H9 (cell line): ENCODE measurements at regions not wholly inside any gene's neighbourhood (a gene's known extent, or its start where the extent isn't known, plus 50 kb on each side); places are given as distances from the start of the nearest gene placed in this dataset.

Source experiments
- DNase-seq: peaks from one replicate; pipeline ENCODE4 v3.0.0-alpha.2; 2017
- H2AFZ ChIP-seq: one replicate; pipeline ENCODE4 v1.6.1; 2013; ENCODE audit warnings: mild to moderate bottlenecking, low read length, control low read depth, moderate library complexity
- H2AK5ac ChIP-seq: 2 replicates; pipeline ENCODE4 v1.6.1; 2013; ENCODE audit warnings: low read length, control low read depth, mixed read lengths; ENCODE audit not compliant: insufficient read length
- H2BK120ac ChIP-seq: one replicate; pipeline ENCODE4 v1.6.1; 2013; ENCODE audit warnings: low read depth, mild to moderate bottlenecking, low read length, control low read depth, inconsistent platforms; ENCODE audit not compliant: poor library complexity, severe bottlenecking
- H2BK12ac ChIP-seq: 2 replicates; pipeline ENCODE4 v1.6.1; 2013; ENCODE audit warnings: low read length, control low read depth, mixed read lengths, low read depth; ENCODE audit not compliant: insufficient read length
- H2BK15ac ChIP-seq: 2 replicates; pipeline ENCODE4 v1.6.1; 2013; ENCODE audit warnings: low read depth, low read length, control low read depth
- H2BK20ac ChIP-seq: one replicate; pipeline ENCODE4 v1.6.1; 2013; ENCODE audit warnings: low read depth, mild to moderate bottlenecking, low read length, control low read depth, inconsistent platforms; ENCODE audit not compliant: poor library complexity, severe bottlenecking
- H2BK5ac ChIP-seq: 2 replicates; pipeline ENCODE4 v1.6.1; 2013; ENCODE audit warnings: low read length, control low read depth, mixed read lengths; ENCODE audit not compliant: insufficient read length
- H3K14ac ChIP-seq: 2 replicates; pipeline ENCODE4 v1.6.1; 2013; ENCODE audit warnings: low read length, control low read depth; ENCODE audit not compliant: insufficient read depth
- H3K18ac ChIP-seq: 2 replicates; pipeline ENCODE4 v1.6.1; 2013; ENCODE audit warnings: low read depth, mild to moderate bottlenecking, mixed read lengths, low read length, control low read depth; ENCODE audit not compliant: insufficient read length
- H3K23ac ChIP-seq: 2 replicates; pipeline ENCODE4 v1.6.1; 2013; ENCODE audit warnings: low read length, control low read depth, mixed read lengths, low read depth; ENCODE audit not compliant: insufficient read length
- H3K23me2 ChIP-seq: 2 replicates; pipeline ENCODE4 v1.6.1; 2013; ENCODE audit warnings: low read depth, mild to moderate bottlenecking, mixed read lengths, low read length, control low read depth; ENCODE audit not compliant: insufficient read length, poor library complexity, severe bottlenecking
- H3K27ac ChIP-seq: 2 replicates; pipeline ENCODE4 v1.5.1; 2013; ENCODE audit warnings: low read length, control low read depth, mixed read lengths, low read depth; ENCODE audit not compliant: insufficient read length
- H3K27me3 ChIP-seq: 2 replicates; pipeline ENCODE4 v1.6.1; 2013; ENCODE audit warnings: low read length, control low read depth, inconsistent platforms; ENCODE audit not compliant: insufficient read depth
- H3K4ac ChIP-seq: 2 replicates; pipeline ENCODE4 v1.6.1; 2013; ENCODE audit warnings: low read depth, mild to moderate bottlenecking, control low read depth, inconsistent platforms, low read length, moderate library complexity
- H3K4me1 ChIP-seq: 2 replicates; pipeline ENCODE4 v1.6.1; 2013; ENCODE audit warnings: low read length, control low read depth, inconsistent platforms; ENCODE audit not compliant: insufficient read depth
- H3K4me2 ChIP-seq: 2 replicates; pipeline ENCODE4 v1.6.1; 2013; ENCODE audit warnings: low read length, control low read depth, mixed read lengths; ENCODE audit not compliant: insufficient read length, insufficient read depth
- H3K56ac ChIP-seq: 2 replicates; pipeline ENCODE4 v1.6.1; 2013; ENCODE audit warnings: low read depth, mild to moderate bottlenecking, mixed read lengths, low read length, control low read depth; ENCODE audit not compliant: insufficient read length
- H3K79me1 ChIP-seq: 2 replicates; pipeline ENCODE4 v1.6.1; 2013; ENCODE audit warnings: low read depth, mild to moderate bottlenecking, moderate library complexity, low read length, control low read depth, inconsistent platforms; ENCODE audit not compliant: insufficient read depth, poor library complexity, severe bottlenecking
- H3K79me2 ChIP-seq: 2 replicates; pipeline ENCODE4 v1.6.1; 2013; ENCODE audit warnings: low read length, control low read depth, inconsistent platforms; ENCODE audit not compliant: insufficient read depth
- H3K9ac ChIP-seq: 2 replicates; pipeline ENCODE4 v1.6.1; 2013; ENCODE audit warnings: low read length, control low read depth, mixed read lengths; ENCODE audit not compliant: insufficient read length; ENCODE audit errors: extremely low read depth
- H3K9me3 ChIP-seq: one replicate; pipeline ENCODE4 v1.6.1; 2013; ENCODE audit warnings: low read depth, low read length, inconsistent platforms; ENCODE audit not compliant: control insufficient read depth
- H3T11ph ChIP-seq: one replicate; pipeline ENCODE4 v1.6.1; 2013; ENCODE audit warnings: mild to moderate bottlenecking, low read length, control low read depth, inconsistent platforms
- H4K20me1 ChIP-seq: one replicate; pipeline ENCODE4 v1.6.1; 2013; ENCODE audit not compliant: control insufficient read depth, insufficient read length, insufficient read depth
- H4K5ac ChIP-seq: 2 replicates; pipeline ENCODE4 v1.6.1; 2013; ENCODE audit warnings: low read depth, mild to moderate bottlenecking, mixed read lengths, low read length, control low read depth; ENCODE audit not compliant: insufficient read length
- H4K8ac ChIP-seq: replicated peaks from 2 replicates; pipeline ENCODE4 v1.6.1; 2013; ENCODE audit warnings: low read length, control low read depth, mixed read lengths, low read depth; ENCODE audit not compliant: insufficient read length
- H4K91ac ChIP-seq: 2 replicates; pipeline ENCODE4 v1.6.1; 2013; ENCODE audit warnings: low read depth, mild to moderate bottlenecking, moderate library complexity, mixed read lengths, low read length, control low read depth; ENCODE audit not compliant: insufficient read length
- H3K27ac Mint-ChIP-seq, 3 experiments: 2 replicates in 2 of 3; 3 replicates in 1 of 3; pipeline ENCODE4 v1.8.0; 2020 to 2021; ENCODE audit warnings: mixed read lengths in 3 of 3, mild to moderate bottlenecking in 1 of 3, moderate library complexity in 1 of 3
- H3K27me3 Mint-ChIP-seq: 2 replicates; pipeline ENCODE4 v1.8.0; 2021; ENCODE audit warnings: low read depth, mild to moderate bottlenecking, moderate library complexity, mixed read lengths
- H3K36me3 Mint-ChIP-seq, 3 experiments: 2 replicates in 2 of 3; 3 replicates in 1 of 3; pipeline ENCODE4 v1.8.0; 2020 to 2021; ENCODE audit warnings: low read depth in 3 of 3, mixed read lengths in 3 of 3; ENCODE audit not compliant: insufficient read depth in 1 of 3
- H3K4me1 Mint-ChIP-seq, 2 experiments: 2 replicates each; pipeline ENCODE4 v1.8.0; 2020; ENCODE audit warnings: mixed read lengths in 2 of 2
- H3K4me3 Mint-ChIP-seq, 2 experiments: 2 replicates in 1 of 2; 3 replicates in 1 of 2; pipeline ENCODE4 v1.8.0; 2020 to 2021; ENCODE audit warnings: mild to moderate bottlenecking in 2 of 2, mixed read lengths in 2 of 2, moderate library complexity in 1 of 2
- H3K9me3 Mint-ChIP-seq, 2 experiments: 2 replicates in 1 of 2; 3 replicates in 1 of 2; pipeline ENCODE4 v1.8.0; 2020; ENCODE audit warnings: mild to moderate bottlenecking in 2 of 2, mixed read lengths in 2 of 2, moderate library complexity in 1 of 2
- WGBS: extraction: QIAGEN DNeasy Blood & Tissue Kit; methylation state at CpG from one replicate; pipeline ENCODE4 v1.1.7; 2013; ENCODE audit warnings: missing lambda C conversion rate, low lambda C conversion rate, mixed read lengths; ENCODE audit not compliant: insufficient read length; ENCODE audit errors: extremely low coverage; 5-methylcytosine and 5-hydroxymethylcytosine counted together
- TF ChIP-seq, protein P1 (sequence below): fragments of 200-600 bp; sonication (generic); conservative IDR thresholded peaks from 3 replicates; pipeline ENCODE4 v1.8.0; 2021; ENCODE audit warnings: antibody characterized with exemption, mild to moderate bottlenecking

DNA sequence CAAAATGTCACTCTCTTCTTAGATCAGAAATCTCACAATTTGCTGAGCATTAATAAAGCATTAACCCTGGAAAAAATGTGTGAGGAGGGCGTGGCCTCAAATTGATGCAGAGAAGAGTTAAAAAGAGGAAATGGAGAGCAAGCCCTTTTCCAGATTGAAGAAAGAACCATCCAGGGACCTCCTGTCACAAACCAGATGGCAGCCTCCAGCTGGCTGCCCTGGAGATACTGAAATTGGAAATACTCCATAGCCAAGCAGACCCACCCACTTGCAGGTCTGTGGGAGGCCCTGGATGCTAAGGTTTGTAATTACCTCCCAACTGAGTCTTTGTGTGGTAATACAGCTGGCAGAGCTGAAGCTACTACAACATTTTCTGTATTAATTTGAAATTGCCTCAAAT, 214.9 kb downstream of the IL20RB start:
- Histone ChIP-seq H3K56ac (no peak overlapping the region), H3K23ac (no peak overlapping the region), H3K27me3 (no peaks in the 10 kb centered on the region), H3K18ac (no peak overlapping the region), H2BK15ac (no peak overlapping the region), H4K8ac (no peak overlapping the region), H2AK5ac (no peak overlapping the region), H3K9ac (no peak overlapping the region), H3K79me2 (no peaks in the 10 kb centered on the region), H2BK20ac (no peak overlapping the region), H4K5ac (no peak overlapping the region), H2BK5ac (no peak overlapping the region), H3K23me2 (no peaks in the 10 kb centered on the region), H2AFZ (no peak overlapping the region), H3K27ac (no peak overlapping the region), H4K91ac (no peak overlapping the region), H3K4me2 (no peak overlapping the region), H3K9me3 (no peaks in the 10 kb centered on the region), H2BK120ac (no peak overlapping the region), H2BK12ac (no peak overlapping the region), H3T11ph (no peak overlapping the region), H3K4ac (no peak overlapping the region), H3K79me1 (no peaks in the 10 kb centered on the region), H3K4me1 (no peaks in the 10 kb centered on the region), H3K14ac (no peak overlapping the region), H4K20me1 (no peaks in the 10 kb centered on the region)
- Mint-ChIP-seq H3K27me3 (no peaks in the 10 kb centered on the region), H3K36me3 (peaks cover 0 to 5% (median 2%) of the 10 kb centered on the region in 3 experiments; a peak in 2 of 7 replicates), H3K9me3 (peaks cover 3 to 7% of the 10 kb centered on the region in 2 experiments; a peak in 3 of 5 replicates), H3K27ac (no peak overlapping the region), H3K4me3 (no peak overlapping the region), H3K4me1 (peaks cover 10 to 18% of the 10 kb centered on the region in 2 experiments)
- no peak for DNase-seq
- TF ChIP-seq, protein P1, sequence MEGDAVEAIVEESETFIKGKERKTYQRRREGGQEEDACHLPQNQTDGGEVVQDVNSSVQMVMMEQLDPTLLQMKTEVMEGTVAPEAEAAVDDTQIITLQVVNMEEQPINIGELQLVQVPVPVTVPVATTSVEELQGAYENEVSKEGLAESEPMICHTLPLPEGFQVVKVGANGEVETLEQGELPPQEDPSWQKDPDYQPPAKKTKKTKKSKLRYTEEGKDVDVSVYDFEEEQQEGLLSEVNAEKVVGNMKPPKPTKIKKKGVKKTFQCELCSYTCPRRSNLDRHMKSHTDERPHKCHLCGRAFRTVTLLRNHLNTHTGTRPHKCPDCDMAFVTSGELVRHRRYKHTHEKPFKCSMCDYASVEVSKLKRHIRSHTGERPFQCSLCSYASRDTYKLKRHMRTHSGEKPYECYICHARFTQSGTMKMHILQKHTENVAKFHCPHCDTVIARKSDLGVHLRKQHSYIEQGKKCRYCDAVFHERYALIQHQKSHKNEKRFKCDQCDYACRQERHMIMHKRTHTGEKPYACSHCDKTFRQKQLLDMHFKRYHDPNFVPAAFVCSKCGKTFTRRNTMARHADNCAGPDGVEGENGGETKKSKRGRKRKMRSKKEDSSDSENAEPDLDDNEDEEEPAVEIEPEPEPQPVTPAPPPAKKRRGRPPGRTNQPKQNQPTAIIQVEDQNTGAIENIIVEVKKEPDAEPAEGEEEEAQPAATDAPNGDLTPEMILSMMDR = no peak
- WGBS = no CpG with 5 or more reads among the region's 1 CpG
